ENCODE measurements at regions not wholly inside any gene's neighbourhood (a gene's known extent, or its start where the extent isn't known, plus 50 kb on each side); places are given as distances from the start of the nearest gene placed in this dataset.

- H3K4me1 ChIP-seq, result no peaks in the 10 kb centered on the region
- 58% methylated on average over 14 of the region's 14 CpGs for WGBS
- no peaks in the 10 kb centered on the region for H3K9me3 ChIP-seq
- no peak for DNase-seq (ENCODE audit: low spot score in 2 of 2)
- H3K27ac ChIP-seq, result no peak overlapping the region
- no peak overlapping the region for H3K4me3 ChIP-seq
- no peaks in the 10 kb centered on the region for H3K27me3 ChIP-seq
- no peaks in the 10 kb centered on the region for H3K36me3 ChIP-seq
- TF ChIP-seq EP300 (IDR thresholded peaks at IDR 0.05) (no peak), POLR2AphosphoS5 (IDR thresholded peaks at IDR 0.05) (no peak), POLR2A (IDR thresholded peaks at IDR 0.05) (no peak)
- TF ChIP-seq, protein P1, sequence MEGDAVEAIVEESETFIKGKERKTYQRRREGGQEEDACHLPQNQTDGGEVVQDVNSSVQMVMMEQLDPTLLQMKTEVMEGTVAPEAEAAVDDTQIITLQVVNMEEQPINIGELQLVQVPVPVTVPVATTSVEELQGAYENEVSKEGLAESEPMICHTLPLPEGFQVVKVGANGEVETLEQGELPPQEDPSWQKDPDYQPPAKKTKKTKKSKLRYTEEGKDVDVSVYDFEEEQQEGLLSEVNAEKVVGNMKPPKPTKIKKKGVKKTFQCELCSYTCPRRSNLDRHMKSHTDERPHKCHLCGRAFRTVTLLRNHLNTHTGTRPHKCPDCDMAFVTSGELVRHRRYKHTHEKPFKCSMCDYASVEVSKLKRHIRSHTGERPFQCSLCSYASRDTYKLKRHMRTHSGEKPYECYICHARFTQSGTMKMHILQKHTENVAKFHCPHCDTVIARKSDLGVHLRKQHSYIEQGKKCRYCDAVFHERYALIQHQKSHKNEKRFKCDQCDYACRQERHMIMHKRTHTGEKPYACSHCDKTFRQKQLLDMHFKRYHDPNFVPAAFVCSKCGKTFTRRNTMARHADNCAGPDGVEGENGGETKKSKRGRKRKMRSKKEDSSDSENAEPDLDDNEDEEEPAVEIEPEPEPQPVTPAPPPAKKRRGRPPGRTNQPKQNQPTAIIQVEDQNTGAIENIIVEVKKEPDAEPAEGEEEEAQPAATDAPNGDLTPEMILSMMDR (IDR thresholded peaks at IDR 0.05), result no peak
These were observed 229.5 kb upstream of the ADARB2 start for GRCh38 chr10:1966712-1967376.

- WGBS, result 91% methylated on average over 24 of the region's 24 CpGs
- no peak for TF ChIP-seq POLR2AphosphoS5 (IDR thresholded peaks at IDR 0.05)
- TF ChIP-seq, protein P1 (IDR thresholded peaks at IDR 0.05), result no peak
- Histone ChIP-seq H3K4me1 (no peaks in the 10 kb centered on the region), H3K27ac (no peak overlapping the region), H3K36me3 (no peaks in the 10 kb centered on the region), H3K9me3 (no peaks in the 10 kb centered on the region), H3K4me3 (no peak overlapping the region), H3K27me3 (no peaks in the 10 kb centered on the region)
- no peak for DNase-seq (ENCODE audit: low spot score in 2 of 2)
These were observed 227.2 kb upstream of the ADARB2 start for GRCh38 chr10:1964476-1964875.

DNA sequence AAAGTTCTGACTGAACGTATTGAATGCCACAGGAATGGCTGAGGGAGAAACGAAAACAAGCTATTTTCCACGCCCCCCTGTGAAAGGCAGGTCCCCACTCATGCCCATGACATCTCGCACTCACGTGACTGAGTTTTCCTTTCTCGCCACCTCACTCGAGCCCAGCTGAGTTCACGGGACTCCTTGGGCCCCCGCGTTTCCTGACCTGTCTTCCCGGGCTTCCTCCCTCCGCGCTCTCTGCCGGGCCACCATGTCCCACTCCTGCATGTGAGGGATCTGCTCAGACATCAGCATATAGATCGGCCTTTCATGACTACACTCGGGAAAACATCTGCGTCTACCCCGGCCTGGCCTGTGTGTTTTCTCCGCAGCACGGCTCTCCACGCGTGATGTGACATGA, 226.0 kb upstream of the ADARB2 start:
- TF ChIP-seq POLR2A (IDR thresholded peaks at IDR 0.05) (no peak), EP300 (IDR thresholded peaks at IDR 0.05) (no peak), POLR2AphosphoS5 (IDR thresholded peaks at IDR 0.05) (no peak)
- TF ChIP-seq, protein P1 (IDR thresholded peaks at IDR 0.05), result no peak
- 89% methylated on average over 22 of the region's 22 CpGs for WGBS
- H3K36me3 ChIP-seq, result no peaks in the 10 kb centered on the region

GRCh38 chr10:1961989-1962388, 224.7 kb upstream of the ADARB2 start:
- Histone ChIP-seq H3K27ac (no peak overlapping the region), H3K4me3 (no peak overlapping the region), H3K36me3 (no peaks in the 10 kb centered on the region), H3K27me3 (no peaks in the 10 kb centered on the region), H3K4me1 (no peaks in the 10 kb centered on the region), H3K9me3 (no peaks in the 10 kb centered on the region)
- WGBS, result 66% methylated on average over 2 of the region's 2 CpGs
- DNase-seq (ENCODE audit: low spot score in 2 of 2), result no peak
- TF ChIP-seq, protein P1 (IDR thresholded peaks at IDR 0.05), result no peak
- TF ChIP-seq POLR2AphosphoS5 (IDR thresholded peaks at IDR 0.05), result no peak
- no peak for TF ChIP-seq EP300 (IDR thresholded peaks at IDR 0.05)
- no peak for TF ChIP-seq POLR2A (IDR thresholded peaks at IDR 0.05)

More for the DNA sequence above, 226.0 kb upstream of the ADARB2 start:
- no peak for DNase-seq (ENCODE audit: low spot score in 2 of 2)
- no peaks in the 10 kb centered on the region for H3K27me3 ChIP-seq
- no peaks in the 10 kb centered on the region for H3K4me1 ChIP-seq
- H3K27ac ChIP-seq, result no peak overlapping the region
- no peak overlapping the region for H3K4me3 ChIP-seq
- no peaks in the 10 kb centered on the region for H3K9me3 ChIP-seq

DNA sequence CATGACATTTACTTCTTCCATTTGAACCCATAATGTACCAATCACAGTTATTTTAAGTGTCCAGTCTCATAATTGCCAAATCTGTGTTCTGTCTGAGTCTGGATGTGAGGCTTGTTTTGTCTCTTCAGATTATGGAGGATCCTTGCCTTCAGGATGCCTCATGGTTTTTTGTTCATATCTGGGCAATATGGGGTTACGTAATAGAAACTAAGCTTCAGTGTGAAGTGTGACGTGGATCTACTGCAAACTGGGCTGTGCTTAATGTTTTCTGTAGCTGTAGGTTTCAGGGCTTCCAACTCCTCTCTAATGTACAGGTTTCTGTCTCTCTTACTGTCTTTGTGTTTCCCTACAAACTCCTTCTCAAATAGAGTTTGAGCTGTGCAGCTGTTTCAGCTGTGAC, 223.7 kb upstream of the ADARB2 start:
- Histone ChIP-seq H3K9me3 (no peaks in the 10 kb centered on the region), H3K4me3 (no peak overlapping the region), H3K27me3 (no peaks in the 10 kb centered on the region), H3K27ac (no peak overlapping the region), H3K4me1 (no peaks in the 10 kb centered on the region), H3K36me3 (no peaks in the 10 kb centered on the region)
- no peak for TF ChIP-seq EP300 (IDR thresholded peaks at IDR 0.05)
- TF ChIP-seq, protein P1 (IDR thresholded peaks at IDR 0.05), result no peak
- no peak for TF ChIP-seq POLR2A (IDR thresholded peaks at IDR 0.05)
- TF ChIP-seq POLR2AphosphoS5 (IDR thresholded peaks at IDR 0.05), result no peak
- 80% methylated on average over 2 of the region's 2 CpGs for WGBS
- no peak for DNase-seq (ENCODE audit: low spot score in 2 of 2)

All from suprapubic skin (tissue), 4 donors.